ENCODE measurements at regions not wholly inside any gene's neighbourhood (a gene's known extent, or its start where the extent isn't known, plus 50 kb on each side); places are given as distances from the start of the nearest gene placed in this dataset.

GRCh38 chr4:135575041-135575440 is 1373.5 kb upstream of the PABPC4L start:
- Histone ChIP-seq H3K4me1 (no peaks in the 10 kb centered on the region), H3K27ac (no peak overlapping the region), H3K9me3 (no peaks in the 10 kb centered on the region), H3K27me3 (no peaks in the 10 kb centered on the region), H3K36me3 (no peaks in the 10 kb centered on the region), H3K4me3 (replicated peaks in 1 of 3) (no peak overlapping the region)
- DNase-seq, result no peak
- TF ChIP-seq POLR2A (IDR thresholded peaks at IDR 0.05) (no peak), CTCF (IDR thresholded peaks at IDR 0.05) (no peak)
- intact Hi-C loops (cut with DNase I), result no loop called here
- 13 to 24% methylated on average over 1 of the region's 1 CpG for WGBS, 2 donors

DNA sequence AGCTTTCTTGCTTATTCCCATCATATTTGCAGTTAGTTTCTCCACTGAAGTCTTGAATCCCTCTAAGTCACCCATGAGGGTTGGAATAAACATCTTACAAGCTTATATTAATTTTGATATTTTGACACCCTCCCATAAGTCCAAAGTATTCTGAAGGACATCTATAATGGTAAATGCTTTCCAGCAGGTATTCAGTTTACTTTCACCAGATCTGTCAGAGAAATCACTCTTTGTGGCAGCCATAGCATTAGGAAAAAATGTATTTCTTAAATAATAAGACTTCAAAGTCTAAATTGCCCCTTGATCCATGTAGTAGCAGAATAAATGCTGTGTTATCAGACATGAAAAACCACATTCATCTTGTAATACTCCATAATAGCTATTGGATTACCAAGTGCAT is 1371.7 kb upstream of the PABPC4L start:
- H3K27ac ChIP-seq, result no peak overlapping the region
- no peak overlapping the region for H3K4me3 ChIP-seq (replicated peaks in 1 of 3)
- H3K9me3 ChIP-seq, result no peaks in the 10 kb centered on the region
- no peaks in the 10 kb centered on the region for H3K27me3 ChIP-seq
- TF ChIP-seq CTCF (IDR thresholded peaks at IDR 0.05), result no peak
- no peak for TF ChIP-seq POLR2A (IDR thresholded peaks at IDR 0.05)
- intact Hi-C loops (cut with DNase I), result no loop called here
- no peaks in the 10 kb centered on the region for H3K36me3 ChIP-seq
- no peaks in the 10 kb centered on the region for H3K4me1 ChIP-seq
- DNase-seq, result no peak

DNA sequence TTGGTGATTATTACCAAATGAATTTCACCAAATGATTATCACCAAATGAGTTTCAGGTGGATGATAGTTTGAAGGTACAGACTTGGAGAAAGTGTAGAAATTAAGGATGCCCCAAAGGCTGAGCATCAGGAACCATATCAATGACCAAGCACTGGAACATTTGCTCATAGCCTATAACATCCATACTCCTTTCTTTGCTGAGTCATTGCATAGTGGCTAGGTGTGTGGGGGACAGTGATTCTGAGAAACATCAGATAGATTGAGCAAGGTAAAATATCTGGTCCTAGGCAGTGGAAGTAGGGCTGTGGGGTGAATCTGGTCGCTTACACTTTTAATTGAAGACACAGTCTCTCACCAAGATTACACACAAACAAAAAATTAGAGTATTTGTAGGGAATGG is 1362.5 kb upstream of the PABPC4L start:
- Histone ChIP-seq H3K9me3 (no peaks in the 10 kb centered on the region), H3K27me3 (no peaks in the 10 kb centered on the region), H3K4me3 (replicated peaks in 1 of 3) (no peak overlapping the region), H3K27ac (no peak overlapping the region), H3K36me3 (peaks cover 0 to 3% of the 10 kb centered on the region in 2 donors), H3K4me1 (no peaks in the 10 kb centered on the region)
- TF ChIP-seq POLR2A (IDR thresholded peaks at IDR 0.05) (no peak), CTCF (IDR thresholded peaks at IDR 0.05) (no peak)
- no peak for DNase-seq
- intact Hi-C loops (cut with DNase I), result no loop called here
- 75 to 80% methylated on average over 1 of the region's 1 CpG for WGBS, 2 donors

DNA sequence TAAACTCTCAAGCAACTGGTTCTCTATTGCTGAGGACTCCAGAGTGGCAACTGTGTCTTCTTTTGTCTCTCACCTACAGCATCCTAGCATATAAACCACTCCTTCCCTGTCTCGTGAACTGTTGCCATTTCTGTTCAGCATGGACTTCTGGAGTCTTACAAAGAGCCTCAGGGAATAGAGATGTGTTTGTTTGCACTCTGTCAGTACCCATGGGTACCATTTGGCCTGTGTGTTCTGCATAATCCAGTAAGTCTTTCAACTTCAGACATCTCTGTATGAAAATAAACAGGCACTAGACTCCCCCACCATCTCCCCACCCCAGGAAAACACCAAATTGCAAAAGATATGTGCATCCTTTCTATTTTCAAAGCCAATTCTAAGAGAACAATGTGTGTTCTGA is 1351.6 kb upstream of the PABPC4L start:
- intact Hi-C loops (cut with DNase I), result no loop called here

DNA sequence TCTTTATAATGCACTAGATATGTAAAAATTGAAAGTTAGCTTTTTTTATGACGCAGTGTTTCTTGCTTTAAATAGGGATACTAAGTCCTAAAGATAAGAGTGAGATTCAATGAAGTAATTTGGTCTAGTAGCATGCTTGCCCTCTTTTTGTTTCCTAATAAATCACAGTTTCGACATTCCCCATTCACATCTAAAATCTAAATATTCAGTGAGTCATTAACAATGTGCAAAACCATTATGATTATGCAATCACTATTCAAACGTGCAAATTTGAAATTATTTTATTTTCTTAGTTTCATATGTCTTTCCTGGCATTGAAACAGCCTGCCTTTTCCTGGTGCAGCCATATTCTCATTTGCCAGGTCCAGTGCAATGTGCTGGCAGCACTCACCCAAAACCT is 1350.5 kb upstream of the PABPC4L start:
- WGBS, 2 donors, result 76% methylated on average over 3 of the region's 3 CpGs
- Histone ChIP-seq H3K9me3 (no peaks in the 10 kb centered on the region), H3K36me3 (no peaks in the 10 kb centered on the region), H3K27ac (no peak overlapping the region), H3K27me3 (no peaks in the 10 kb centered on the region), H3K4me1 (no peaks in the 10 kb centered on the region), H3K4me3 (replicated peaks in 1 of 3) (no peak overlapping the region)
- no peak for DNase-seq
- no peak for TF ChIP-seq CTCF (IDR thresholded peaks at IDR 0.05)
- TF ChIP-seq POLR2A (IDR thresholded peaks at IDR 0.05), result no peak
- intact Hi-C loops (cut with DNase I), result no loop called here

More for the DNA sequence above, 1351.6 kb upstream of the PABPC4L start:
- Histone ChIP-seq H3K27me3 (no peaks in the 10 kb centered on the region), H3K36me3 (no peaks in the 10 kb centered on the region), H3K9me3 (no peaks in the 10 kb centered on the region), H3K27ac (no peak overlapping the region), H3K4me3 (replicated peaks in 1 of 3) (no peak overlapping the region), H3K4me1 (no peaks in the 10 kb centered on the region)
- WGBS, 2 donors, result 52 to 75% methylated on average over 1 of the region's 1 CpG
- TF ChIP-seq CTCF (IDR thresholded peaks at IDR 0.05) (no peak), POLR2A (IDR thresholded peaks at IDR 0.05) (no peak)
- DNase-seq, result no peak

All from thyroid gland (tissue), 4 donors.